HG02571 (cell line): ENCODE measurements at regions not wholly inside any gene's neighbourhood (a gene's known extent, or its start where the extent isn't known, plus 50 kb on each side); places are given as distances from the start of the nearest gene placed in this dataset.
"Not testable (repeated sequence)": the region's sequence is repeated elsewhere in the genome, so short reads cannot be mapped to it uniquely, and the experiment has no call there.

Source experiments
- ATAC-seq: cut with Tn5 transposase; IDR thresholded peaks from one replicate; pipeline ENCODE4 v1.9.1; 2021; ENCODE audit warnings: mild to moderate bottlenecking, moderate library complexity; ENCODE audit not compliant: unreplicated experiment

DNA sequence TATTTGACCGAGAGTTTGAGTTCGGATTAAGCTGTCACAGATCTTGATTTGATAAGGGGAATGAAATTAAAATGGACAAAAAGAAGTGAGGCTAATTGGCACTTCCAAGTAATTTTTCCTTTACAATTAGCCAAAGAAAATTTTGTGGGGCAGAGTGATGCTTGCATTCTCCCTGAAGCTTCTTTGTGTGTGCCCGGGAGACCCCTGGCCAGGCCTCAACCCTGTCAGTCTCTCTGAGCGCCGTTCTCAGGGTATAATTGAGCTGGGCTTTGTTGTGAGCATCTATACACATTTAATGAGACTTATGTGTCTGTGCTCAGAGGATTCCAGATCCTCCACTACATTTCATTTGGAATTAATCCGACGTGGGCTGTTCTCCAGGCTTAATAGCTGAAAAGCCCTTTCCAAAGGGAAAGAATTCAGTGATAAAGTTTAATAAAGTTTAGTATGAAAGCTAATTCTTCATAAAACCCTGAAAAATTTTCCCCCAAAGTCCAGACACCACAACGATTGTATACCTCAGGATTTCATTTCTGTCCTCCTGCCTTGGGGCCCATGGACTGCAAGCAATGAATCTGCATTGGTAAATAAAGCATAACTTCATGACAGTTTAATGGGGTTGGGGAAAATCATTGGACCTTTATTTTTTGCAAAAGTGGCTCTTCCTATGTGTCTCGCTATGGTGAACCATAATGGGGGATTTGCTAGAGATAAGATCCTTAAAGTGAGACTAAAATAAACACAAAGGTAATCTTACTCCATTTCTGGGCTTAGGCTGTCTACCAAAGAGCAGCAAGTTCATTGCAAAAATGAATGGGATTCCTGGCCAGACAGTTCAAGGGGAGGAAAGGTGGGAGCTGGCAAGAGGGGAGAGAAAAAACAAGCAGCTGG is 292.6 kb downstream of the C12orf75 start:
- ATAC-seq: no peak

GRCh38 chr12:105626653-105627052 is 296.2 kb downstream of the C12orf75 start:
- no peak for ATAC-seq

DNA sequence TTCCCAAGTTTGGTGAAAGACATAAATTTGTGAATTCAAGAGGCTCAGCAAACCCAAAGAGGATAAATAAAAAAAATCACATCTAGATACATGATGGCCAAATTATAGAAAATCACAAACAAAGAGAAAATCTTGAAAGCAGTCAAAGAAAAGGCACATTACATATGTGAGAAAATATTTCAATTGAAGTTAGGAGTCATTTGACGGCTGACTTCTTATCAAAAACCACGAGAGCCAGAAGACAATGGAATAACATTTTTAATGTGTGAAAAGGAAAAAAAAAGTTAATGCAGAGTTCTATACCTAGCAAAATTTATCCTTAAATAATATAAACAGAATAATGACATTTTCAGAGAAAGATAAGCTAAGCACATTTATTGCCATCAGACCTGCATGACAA is 307.0 kb downstream of the C12orf75 start:
- no peak for ATAC-seq

- ATAC-seq: no peak
These were observed 310.3 kb downstream of the C12orf75 start for GRCh38 chr12:105640761-105641160.

DNA sequence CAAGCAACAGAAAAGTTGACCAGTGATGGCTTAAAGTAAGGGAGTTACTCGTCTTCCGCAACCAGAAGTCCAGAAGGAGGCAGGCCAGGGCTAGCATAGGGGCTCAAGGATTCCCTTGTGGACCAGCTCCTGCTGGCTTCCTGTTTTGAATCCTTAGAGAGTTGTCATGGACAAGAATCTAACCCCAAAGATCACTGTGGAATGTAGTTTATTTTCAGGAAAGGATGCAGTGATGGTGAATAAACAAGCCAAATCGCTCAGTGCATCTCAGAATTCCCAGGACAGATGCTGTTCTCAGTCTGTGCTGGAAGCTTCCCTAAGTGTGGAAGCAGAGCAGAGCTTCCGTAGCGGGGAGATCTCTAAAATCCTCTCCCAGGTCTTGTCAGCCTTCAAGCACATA is 311.3 kb downstream of the C12orf75 start:
- no peak for ATAC-seq

DNA sequence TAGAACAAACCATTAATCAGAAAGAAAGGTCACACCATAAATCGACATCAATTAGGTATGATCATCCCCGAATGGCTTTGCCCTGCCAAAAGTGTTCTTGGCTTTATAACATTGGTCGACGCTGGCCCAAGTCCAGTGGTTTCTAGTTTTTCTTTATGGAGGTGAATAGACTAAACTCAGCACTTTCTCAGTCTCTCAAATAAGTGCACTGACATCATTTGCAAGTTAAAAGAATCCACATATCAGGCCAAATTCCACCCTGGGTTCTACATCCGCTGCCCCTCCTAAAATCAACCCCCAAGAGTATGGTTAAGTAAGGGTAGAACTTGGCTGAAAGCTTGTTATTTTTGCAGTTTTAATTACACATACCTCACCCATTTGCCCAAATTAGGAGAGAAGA is 314.3 kb downstream of the C12orf75 start:
- no peak for ATAC-seq

DNA sequence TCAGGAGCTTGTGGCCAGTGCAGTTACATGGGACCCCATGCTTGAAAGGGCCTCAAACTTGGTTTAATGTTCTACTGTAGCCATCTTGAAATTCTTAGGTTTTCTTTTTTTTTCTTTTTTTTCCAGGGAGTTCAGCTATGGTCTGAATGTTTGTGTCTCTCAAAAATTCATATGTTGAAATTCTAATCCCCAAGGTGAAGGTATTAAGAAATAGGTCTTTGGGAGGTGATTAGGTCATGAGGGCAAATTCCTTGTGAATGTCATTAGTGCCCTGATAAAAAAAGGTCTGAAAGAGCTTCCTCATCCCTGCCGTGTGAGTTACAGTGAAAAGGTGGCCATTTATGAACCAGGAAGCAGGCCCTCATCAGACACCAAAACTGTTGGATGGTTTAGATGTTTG is 324.1 kb downstream of the C12orf75 start:
- ATAC-seq: no peak

DNA sequence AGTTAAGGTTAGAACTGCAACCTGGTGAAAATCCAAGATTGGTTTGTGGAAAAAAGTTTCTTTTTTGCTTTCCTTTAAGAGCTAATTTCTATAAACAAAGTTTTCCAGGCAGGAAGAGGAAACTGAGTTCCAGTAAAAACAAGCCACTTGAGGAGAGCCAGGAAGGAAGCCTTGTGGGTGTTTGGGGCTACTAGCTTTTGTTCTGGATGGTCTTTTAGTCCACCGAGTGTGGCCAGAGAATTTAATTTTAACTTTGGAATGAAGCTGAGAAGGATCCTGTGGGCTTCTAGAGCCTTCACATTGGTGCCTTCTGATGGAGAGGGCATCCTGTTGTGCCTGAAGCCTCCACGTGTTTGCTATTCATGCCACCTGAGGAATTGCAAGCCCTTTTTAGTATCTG is 327.9 kb downstream of the C12orf75 start:
- no peak for ATAC-seq

GRCh38 chr12:105659355-105660075 is 329.0 kb downstream of the C12orf75 start:
- ATAC-seq: no peak

DNA sequence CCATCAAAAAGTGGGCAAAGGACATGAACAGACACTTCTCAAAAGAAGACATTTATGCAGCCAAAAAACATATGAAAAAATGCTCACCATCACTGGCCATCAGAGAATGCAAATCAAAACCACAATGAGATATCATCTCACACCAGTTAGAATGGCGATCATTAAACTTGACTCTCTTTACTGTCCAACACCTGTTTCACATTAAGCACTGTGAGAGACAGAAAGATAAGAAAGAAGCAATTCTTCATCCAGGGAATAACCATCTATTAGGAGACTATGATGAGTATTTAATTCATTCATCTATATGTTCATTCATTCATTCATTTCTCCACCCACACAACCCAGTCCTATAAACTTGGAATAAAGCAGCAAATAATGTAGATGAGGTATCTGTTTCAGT is 334.3 kb downstream of the C12orf75 start:
- ATAC-seq: not testable (repeated sequence)

GRCh38 chr12:105665366-105665765 is 334.9 kb downstream of the C12orf75 start:
- no peak for ATAC-seq

DNA sequence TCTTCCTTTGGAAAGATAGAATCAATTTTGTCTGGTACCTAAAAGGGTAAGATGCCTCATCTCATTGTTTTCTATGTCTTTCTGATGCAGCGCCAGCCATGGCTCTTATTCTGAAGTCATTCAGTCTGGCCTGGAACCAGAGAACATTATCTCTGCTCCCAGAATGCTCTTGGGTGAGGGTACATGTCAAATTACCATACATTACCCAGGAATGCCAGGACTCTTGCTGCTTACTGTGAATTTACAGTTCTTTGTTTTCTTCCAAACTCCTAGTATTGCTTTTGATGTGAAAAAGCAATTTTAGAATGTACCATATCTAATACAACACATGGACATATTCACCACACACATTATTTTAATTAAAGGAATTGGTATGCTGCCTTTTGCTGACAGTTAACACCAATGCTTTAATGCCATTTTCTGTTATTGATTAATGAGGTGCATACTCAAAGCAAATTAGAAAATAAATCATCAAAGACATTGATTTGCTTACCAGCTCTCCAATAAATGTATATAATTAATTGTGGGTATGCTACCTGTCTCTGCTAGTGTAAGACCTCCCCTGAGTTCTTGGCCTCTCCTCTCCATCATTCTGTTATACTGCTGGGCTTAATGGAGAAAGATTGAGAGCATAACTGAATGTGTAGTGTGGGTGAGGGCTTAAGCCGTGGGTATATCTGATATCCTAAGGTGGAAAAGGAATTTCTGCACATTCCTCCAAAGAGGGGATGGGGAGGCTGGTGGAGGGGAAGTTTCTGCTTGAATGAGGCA is 337.7 kb downstream of the C12orf75 start:
- no peak for ATAC-seq

DNA sequence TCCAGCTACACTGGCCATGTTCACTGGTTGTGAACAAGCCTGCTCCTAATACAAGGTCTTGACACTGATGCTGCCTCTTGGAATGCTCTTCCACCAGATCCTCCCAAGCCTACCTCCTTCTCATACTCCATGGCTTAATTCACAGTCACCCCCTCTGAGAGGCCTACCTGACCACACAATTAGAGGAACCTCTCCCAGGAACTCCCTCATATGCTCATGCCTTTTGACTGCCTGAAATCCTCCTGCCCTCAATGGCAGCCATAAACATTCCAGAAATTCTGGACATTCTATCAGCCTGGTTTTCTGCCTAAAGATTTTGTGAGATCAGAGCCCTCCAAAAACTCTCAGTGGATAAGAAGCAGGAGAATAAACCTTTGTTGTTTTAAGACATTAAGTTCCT is 340.2 kb downstream of the C12orf75 start:
- no peak for ATAC-seq

DNA sequence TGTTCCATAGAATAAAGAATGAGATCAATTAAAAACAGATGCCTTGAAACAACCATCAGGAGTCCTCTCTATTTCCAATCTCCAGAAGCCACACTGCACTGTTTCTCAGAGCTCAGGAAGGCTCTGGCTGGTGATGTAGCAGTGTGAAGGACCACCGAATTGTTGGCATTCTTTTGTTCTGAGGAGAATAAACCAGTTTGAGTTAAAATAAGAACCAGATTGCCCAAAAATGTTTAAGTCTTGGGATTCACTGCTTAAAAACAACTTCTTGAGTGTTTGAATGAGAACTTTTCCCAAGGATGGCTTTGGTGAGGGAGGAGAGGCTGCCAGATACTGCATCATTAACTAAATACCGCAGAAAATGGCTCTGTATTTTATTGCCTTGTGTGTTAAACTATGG is 341.2 kb downstream of the C12orf75 start:
- no peak for ATAC-seq

DNA sequence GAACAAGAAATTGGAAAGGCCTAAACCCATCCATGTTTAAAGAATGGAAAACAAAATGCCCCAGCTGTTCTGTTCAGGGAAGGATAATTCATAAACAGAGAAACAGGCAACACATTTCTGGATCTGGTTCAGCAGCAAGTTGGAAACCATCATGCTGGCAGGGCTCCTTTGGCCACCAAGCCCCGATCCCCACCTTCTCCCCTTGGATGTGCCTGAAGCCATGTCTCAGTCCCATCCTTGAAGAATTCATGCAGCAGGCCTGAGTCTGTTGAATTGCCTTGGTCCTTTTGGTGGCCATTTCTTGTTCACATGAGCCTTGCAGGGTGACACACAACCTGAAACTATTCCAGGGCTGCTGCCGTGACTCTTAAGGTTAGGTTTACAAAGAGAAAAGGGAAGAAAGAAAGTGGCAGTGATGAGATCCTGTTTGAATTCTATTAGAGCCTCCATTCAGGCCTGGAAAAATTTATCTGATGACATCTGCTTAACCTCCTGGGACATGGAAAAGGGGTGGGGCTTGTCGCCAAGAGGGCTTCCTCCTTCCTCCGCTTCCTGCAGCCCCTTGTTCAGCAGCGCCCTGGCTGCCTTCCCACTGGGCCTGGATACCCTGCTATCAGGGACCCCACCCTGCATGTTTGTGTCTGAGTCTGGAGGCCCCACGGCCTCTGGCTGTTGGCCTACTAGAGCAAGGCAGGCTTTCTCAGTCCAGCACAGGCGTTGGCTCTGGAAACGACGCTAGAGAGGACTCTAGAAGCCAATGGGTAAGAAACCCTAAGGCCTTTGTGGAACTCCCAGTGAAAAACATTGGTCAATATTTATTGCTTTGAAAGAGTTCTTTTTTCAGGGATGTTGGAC is 341.9 kb downstream of the C12orf75 start:
- ATAC-seq: no peak

DNA sequence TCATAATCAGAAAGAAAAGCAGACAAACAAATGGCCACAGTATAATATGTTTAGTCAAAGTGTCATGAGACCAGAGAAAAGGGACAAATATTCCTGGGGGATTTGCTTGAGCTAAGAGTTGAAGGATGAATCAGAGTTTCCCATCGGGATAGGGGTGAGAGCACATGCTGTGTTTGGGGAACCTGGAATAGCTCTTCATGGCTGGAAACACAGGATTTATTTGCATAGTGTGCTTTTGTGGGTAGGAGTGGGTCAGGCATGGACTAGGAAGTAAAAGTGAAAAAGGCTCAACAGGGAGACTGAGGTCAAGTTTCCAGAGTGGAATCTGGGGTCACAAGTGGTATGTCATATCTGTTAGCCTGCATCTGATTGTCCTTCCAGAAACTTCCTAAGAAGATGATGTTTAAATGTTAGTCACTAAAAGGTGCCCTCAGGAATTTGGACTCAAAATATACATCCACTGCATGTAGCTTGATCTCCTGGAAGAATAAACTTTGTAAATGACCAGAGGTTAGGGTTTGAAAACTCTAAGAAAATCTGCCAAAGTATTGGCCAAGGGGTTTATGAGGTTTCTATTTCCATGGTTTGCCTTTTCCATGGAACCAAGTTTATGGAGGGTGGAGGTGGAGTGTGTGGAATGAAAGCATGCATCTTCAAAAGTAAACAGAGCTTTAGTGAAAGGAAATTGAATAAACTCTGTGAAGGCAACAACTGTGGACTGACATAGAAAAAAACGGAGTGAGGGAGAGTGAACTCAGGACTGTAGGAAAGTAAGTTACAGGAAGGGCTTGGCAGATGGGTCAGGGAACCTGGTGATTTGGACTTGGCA is 344.6 kb downstream of the C12orf75 start:
- no peak for ATAC-seq

- no peak for ATAC-seq
These were observed 346.2 kb downstream of the C12orf75 start for GRCh38 chr12:105676694-105677093.

GRCh38 chr12:105677672-105678071 is 347.2 kb downstream of the C12orf75 start:
- ATAC-seq: no peak

DNA sequence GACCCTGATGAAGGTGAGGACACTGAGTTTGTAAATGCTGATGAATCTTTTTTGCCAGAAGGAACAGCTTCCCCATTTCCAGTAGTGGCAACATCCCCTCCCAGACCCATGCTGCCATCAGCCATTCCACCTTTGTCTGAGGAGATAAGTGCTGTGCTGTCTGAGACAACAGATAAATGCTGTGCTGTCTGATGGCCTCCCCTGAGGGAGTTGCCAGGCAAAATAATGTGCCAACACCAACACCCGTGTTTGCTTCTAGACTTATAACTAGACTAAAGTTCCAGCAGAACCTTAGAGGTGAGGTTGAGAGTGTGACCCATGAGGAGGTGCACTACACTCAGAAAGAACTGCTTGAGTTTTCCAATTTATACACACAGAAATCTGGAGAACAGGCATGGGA is 349.5 kb downstream of the C12orf75 start:
- no peak for ATAC-seq

DNA sequence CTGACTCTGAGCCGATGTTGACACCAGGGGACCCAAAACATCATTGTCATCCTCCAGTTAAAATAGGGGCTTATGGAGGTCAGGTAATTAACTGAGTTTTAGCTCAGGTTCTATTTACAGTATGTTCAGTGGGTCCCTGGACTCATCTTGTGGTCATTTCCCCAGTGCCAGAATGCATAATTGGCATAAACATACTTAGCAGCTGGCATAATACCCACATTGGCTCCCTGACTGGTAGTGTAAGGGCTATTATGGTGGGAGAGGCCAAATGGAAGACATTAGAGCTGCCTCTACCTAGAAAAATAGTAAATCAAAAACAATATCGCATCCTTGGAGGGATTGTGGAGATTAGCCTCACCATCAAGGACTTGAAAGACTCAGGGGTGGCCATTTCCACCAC is 350.9 kb downstream of the C12orf75 start:
- no peak for ATAC-seq
